ENCODE measurements at regions not wholly inside any gene's neighbourhood (a gene's known extent, or its start where the extent isn't known, plus 50 kb on each side); places are given as distances from the start of the nearest gene placed in this dataset.
"Not testable (repeated sequence)": the region's sequence is repeated elsewhere in the genome, so short reads cannot be mapped to it uniquely, and the experiment has no call there.

GRCh38 chr6:156587751-156588301, 189.4 kb upstream of the ARID1B start:
- in situ Hi-C loops (cut with HindIII; ENCODE audit: low pct_unique_long_range_greater_than_20kb, low sequenced_read_pairs) = no loop called here
- no peak for TF ChIP-seq JUND (IDR thresholded peaks at IDR 0.05; ENCODE audit: low read depth)
- no peak for DNase-seq (ENCODE audit: low read depth in 1 of 2, low spot score in 1 of 2)

GRCh38 chr6:156587071-156587470, 190.1 kb upstream of the ARID1B start:
- TF ChIP-seq JUND (IDR thresholded peaks at IDR 0.05; ENCODE audit: low read depth) = no peak
- DNase-seq (ENCODE audit: low read depth in 1 of 2, low spot score in 1 of 2) = no peak
- in situ Hi-C loops (cut with HindIII; ENCODE audit: low pct_unique_long_range_greater_than_20kb, low sequenced_read_pairs) = no loop called here

GRCh38 chr6:156585859-156586258, 191.3 kb upstream of the ARID1B start:
- DNase-seq (ENCODE audit: low read depth in 1 of 2, low spot score in 1 of 2) = peak in 1 of 2 experiments; percentile 30
- TF ChIP-seq JUND (IDR thresholded peaks at IDR 0.05; ENCODE audit: low read depth) = no peak
- in situ Hi-C loops (cut with HindIII; ENCODE audit: low pct_unique_long_range_greater_than_20kb, low sequenced_read_pairs) = no loop called here

- DNase-seq (ENCODE audit: low read depth in 1 of 2, low spot score in 1 of 2); in situ Hi-C loops (cut with HindIII; ENCODE audit: low pct_unique_long_range_greater_than_20kb, low sequenced_read_pairs): not testable (repeated sequence)
Measured at GRCh38 chr6:156584121-156584520, 193.1 kb upstream of the ARID1B start.

GRCh38 chr6:156583083-156583482, 194.1 kb upstream of the ARID1B start:
- no peak for TF ChIP-seq JUND (IDR thresholded peaks at IDR 0.05; ENCODE audit: low read depth)
- no peak for DNase-seq (ENCODE audit: low read depth in 1 of 2, low spot score in 1 of 2)
- in situ Hi-C loops (cut with HindIII; ENCODE audit: low pct_unique_long_range_greater_than_20kb, low sequenced_read_pairs) = no loop called here

GRCh38 chr6:156582509-156582992, 194.6 kb upstream of the ARID1B start:
- no peak for TF ChIP-seq JUND (IDR thresholded peaks at IDR 0.05; ENCODE audit: low read depth)
- in situ Hi-C loops (cut with HindIII; ENCODE audit: low pct_unique_long_range_greater_than_20kb, low sequenced_read_pairs) = no loop called here
- no peak for DNase-seq (ENCODE audit: low read depth in 1 of 2, low spot score in 1 of 2)

- DNase-seq (ENCODE audit: low read depth in 1 of 2, low spot score in 1 of 2) = no peak
- in situ Hi-C loops (cut with HindIII; ENCODE audit: low pct_unique_long_range_greater_than_20kb, low sequenced_read_pairs) = no loop called here
- TF ChIP-seq JUND (IDR thresholded peaks at IDR 0.05; ENCODE audit: low read depth) = no peak
Measured at GRCh38 chr6:156579564-156579963, 197.6 kb upstream of the ARID1B start.

- in situ Hi-C loops (cut with HindIII; ENCODE audit: low pct_unique_long_range_greater_than_20kb, low sequenced_read_pairs) = no loop called here
- no peak for DNase-seq (ENCODE audit: low read depth in 1 of 2, low spot score in 1 of 2)
- no peak for TF ChIP-seq JUND (IDR thresholded peaks at IDR 0.05; ENCODE audit: low read depth)
Measured at GRCh38 chr6:156577749-156578148, 199.4 kb upstream of the ARID1B start.

- no peak for DNase-seq (ENCODE audit: low read depth in 1 of 2, low spot score in 1 of 2)
- in situ Hi-C loops (cut with HindIII; ENCODE audit: low pct_unique_long_range_greater_than_20kb, low sequenced_read_pairs) = no loop called here
- TF ChIP-seq JUND (IDR thresholded peaks at IDR 0.05; ENCODE audit: low read depth) = no peak
Measured at GRCh38 chr6:156575361-156575760, 201.8 kb upstream of the ARID1B start.

GRCh38 chr6:156564807-156565149, 212.4 kb upstream of the ARID1B start:
- in situ Hi-C loops (cut with HindIII; ENCODE audit: low pct_unique_long_range_greater_than_20kb, low sequenced_read_pairs) = no loop called here
- no peak for DNase-seq (ENCODE audit: low read depth in 1 of 2, low spot score in 1 of 2)
- TF ChIP-seq JUND (IDR thresholded peaks at IDR 0.05; ENCODE audit: low read depth) = no peak

- in situ Hi-C loops (cut with HindIII; ENCODE audit: low pct_unique_long_range_greater_than_20kb, low sequenced_read_pairs) = no loop called here
- DNase-seq (ENCODE audit: low read depth in 1 of 2, low spot score in 1 of 2) = peak; percentile 38 to 65
- TF ChIP-seq JUND (IDR thresholded peaks at IDR 0.05; ENCODE audit: low read depth) = no peak
Measured at GRCh38 chr6:156564127-156564806, 212.9 kb upstream of the ARID1B start.

- no peak for TF ChIP-seq JUND (IDR thresholded peaks at IDR 0.05; ENCODE audit: low read depth)
- DNase-seq (ENCODE audit: low read depth in 1 of 2, low spot score in 1 of 2) = no peak
- in situ Hi-C loops (cut with HindIII; ENCODE audit: low pct_unique_long_range_greater_than_20kb, low sequenced_read_pairs) = no loop called here
Measured at GRCh38 chr6:156563714-156564113, 213.5 kb upstream of the ARID1B start.

- no peak for DNase-seq (ENCODE audit: low read depth in 1 of 2, low spot score in 1 of 2)
- TF ChIP-seq JUND (IDR thresholded peaks at IDR 0.05; ENCODE audit: low read depth) = no peak
- in situ Hi-C loops (cut with HindIII; ENCODE audit: low pct_unique_long_range_greater_than_20kb, low sequenced_read_pairs) = no loop called here
Measured at GRCh38 chr6:156562636-156563035, 214.5 kb upstream of the ARID1B start.

GRCh38 chr6:156562019-156562418, 215.2 kb upstream of the ARID1B start:
- DNase-seq (ENCODE audit: low read depth in 1 of 2, low spot score in 1 of 2) = no peak
- in situ Hi-C loops (cut with HindIII; ENCODE audit: low pct_unique_long_range_greater_than_20kb, low sequenced_read_pairs) = no loop called here
- no peak for TF ChIP-seq JUND (IDR thresholded peaks at IDR 0.05; ENCODE audit: low read depth)

Data from T47D (cell line).